Activated T-cell treated with anti-CD3 and anti-CD28 coated beads, Interleukin-2, amount 50 U/mL, for 4 hours (primary cell): ENCODE measurements at regions not wholly inside any gene's neighbourhood (a gene's known extent, or its start where the extent isn't known, plus 50 kb on each side); places are given as distances from the start of the nearest gene placed in this dataset.

Experiments
- ATAC-seq, 2 donors: fragments of 200-7000 bp; cut with Tn5 transposase; one replicate each; pipeline ENCODE4 v1.10.0; 2021
- DNase-seq: peaks from one replicate; pipeline ENCODE4 v3.0.0-alpha.2; 2020
- H3K27me3 Mint-ChIP-seq: one replicate; pipeline ENCODE4 v1.8.0; 2021; ENCODE audit warnings: low read depth, mixed read lengths
- H3K36me3 Mint-ChIP-seq: one replicate; pipeline ENCODE4 v1.8.0; 2022; ENCODE audit warnings: mixed read lengths; ENCODE audit not compliant: insufficient read depth
- H3K4me1 Mint-ChIP-seq: one replicate; pipeline ENCODE4 v1.8.0; 2021; ENCODE audit warnings: low read depth, mixed read lengths
- H3K4me3 Mint-ChIP-seq: one replicate; pipeline ENCODE4 v1.8.0; 2021; ENCODE audit warnings: mild to moderate bottlenecking, moderate library complexity, mixed read lengths
- H3K9me3 Mint-ChIP-seq: one replicate; pipeline ENCODE4 v1.8.0; 2021; ENCODE audit warnings: mixed read lengths

DNA sequence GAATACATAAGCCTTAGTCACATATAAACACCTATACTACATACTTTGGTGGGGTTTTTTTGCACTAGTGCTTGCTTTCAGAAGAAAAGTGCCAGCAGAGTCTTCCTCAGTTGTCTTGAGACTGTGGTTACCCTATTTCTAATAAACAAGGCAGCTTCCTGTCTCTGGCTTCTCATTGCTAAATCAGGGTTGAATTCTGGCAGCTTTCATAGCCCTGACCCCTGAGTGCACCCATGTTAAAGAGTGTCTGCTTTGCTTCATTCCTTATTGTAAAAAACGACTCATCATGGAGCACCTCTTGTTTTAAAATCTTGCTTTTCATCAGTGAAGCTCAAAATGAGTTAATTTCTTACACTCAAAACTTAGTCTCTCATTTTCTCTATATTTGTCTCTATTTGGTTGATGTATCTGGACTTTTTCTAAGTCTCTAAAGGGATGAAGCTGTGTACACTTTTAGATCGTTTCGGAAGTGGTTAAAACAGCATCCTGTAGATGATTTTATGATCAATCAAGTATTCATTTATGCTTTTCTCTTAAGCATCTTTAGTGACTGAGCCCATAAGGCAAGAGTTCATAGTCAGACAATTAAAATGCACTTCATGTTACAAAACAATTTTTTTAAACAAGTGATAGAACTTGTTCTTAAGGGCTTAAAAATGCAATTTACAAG, 72.1 kb downstream of the KLF12 start:
- Mint-ChIP-seq H3K4me3 (peak overlapping the region; percentile 79), H3K27me3 (no peaks in the 10 kb centered on the region), H3K9me3 (no peaks in the 10 kb centered on the region), H3K36me3 (peaks cover 16% of the 10 kb centered on the region), H3K4me1 (peaks cover 85% of the 10 kb centered on the region)
- ATAC-seq (peak; percentile 45 to 47), DNase-seq (no peak)

DNA sequence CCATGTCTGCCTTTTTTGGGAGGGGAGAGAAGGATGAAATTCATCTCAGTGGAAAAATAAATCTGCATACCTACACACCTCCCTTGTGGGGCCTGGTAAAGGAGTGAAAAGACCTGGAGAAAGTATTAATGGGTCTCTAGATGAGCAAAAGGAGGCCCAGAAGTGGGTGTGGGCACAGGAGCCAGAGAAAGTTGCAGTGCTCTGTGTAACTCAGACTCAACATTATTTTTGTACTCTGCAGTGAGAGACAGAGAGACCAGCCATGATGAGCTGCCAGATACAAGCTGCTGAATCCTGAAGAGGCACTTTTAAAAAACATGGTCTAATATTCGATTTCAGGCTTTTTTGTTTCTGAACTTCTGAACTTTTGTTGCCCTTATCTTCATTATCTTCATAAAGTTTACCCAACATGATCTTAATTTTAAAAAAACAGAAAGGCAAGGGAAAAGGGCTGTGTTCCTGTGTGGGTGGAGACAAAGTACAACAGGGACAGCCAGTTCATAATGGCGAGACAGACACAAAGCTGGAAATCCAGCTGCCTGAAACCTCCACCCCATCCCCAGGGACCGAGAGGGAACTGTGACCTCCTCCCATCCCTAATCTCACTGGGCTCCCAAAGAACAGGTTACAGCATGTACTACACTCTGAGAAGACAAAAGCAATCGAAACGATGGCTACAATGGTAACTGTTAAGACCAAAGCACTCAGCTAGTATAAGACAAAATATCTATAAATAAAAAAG, 77.2 kb downstream of the KLF12 start:
- ATAC-seq (no peak), DNase-seq (no peak)
- Mint-ChIP-seq H3K4me3 (no peak overlapping the region), H3K9me3 (peaks cover 4% of the 10 kb centered on the region), H3K27me3 (no peaks in the 10 kb centered on the region), H3K36me3 (peaks cover 20% of the 10 kb centered on the region), H3K4me1 (peaks cover 86% of the 10 kb centered on the region)

DNA sequence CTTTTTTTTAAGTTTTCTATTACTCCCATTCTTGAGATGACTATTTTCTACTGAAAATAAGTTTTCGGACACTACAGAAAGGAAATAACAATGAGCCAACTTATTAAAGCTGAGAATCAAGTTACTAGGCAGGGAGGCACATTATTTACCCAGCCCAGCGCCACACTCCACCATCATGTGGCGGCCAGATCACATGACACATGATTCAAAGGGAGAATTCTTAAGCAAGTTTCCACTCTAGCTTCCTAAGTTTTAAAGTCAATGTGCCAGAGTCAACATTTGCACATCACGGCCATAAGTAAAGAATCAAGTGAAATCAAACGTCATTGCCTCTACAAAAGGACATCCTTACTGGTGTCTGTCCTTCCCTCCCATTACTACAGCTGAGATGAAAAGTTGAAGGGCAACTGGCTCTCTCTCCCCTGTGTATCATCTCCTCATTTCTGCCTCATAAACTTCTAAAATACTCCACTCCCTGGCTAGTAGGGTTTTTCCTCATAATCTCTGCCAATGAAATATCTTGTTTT, 81.7 kb downstream of the KLF12 start:
- H3K27me3 Mint-ChIP-seq = no peaks in the 10 kb centered on the region
- peaks cover 20% of the 10 kb centered on the region for H3K36me3 Mint-ChIP-seq
- peaks cover 90% of the 10 kb centered on the region for H3K4me1 Mint-ChIP-seq
- H3K9me3 Mint-ChIP-seq = peaks cover 4% of the 10 kb centered on the region
- no peak for DNase-seq
- no peak overlapping the region for H3K4me3 Mint-ChIP-seq
- no peak for ATAC-seq

DNA sequence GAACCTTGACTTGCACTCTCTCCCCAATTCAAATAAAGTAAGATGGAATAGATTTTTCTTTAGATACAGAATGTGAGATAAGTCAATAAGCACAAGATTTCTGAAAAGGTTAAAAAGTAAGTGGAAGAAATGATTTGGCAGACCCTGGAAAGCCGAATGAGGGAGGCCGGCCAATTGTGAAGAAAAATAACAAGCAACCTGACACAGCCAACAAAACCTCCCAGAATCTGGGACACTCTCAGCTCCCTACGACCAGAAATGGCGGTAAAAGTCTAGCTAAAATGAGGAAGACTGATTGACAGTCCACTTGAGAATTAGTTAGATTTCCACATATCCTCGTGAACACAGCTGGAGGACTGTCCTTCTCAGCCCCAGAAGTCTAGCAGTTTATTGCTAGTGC, 85.4 kb downstream of the KLF12 start:
- H3K4me1 Mint-ChIP-seq = peaks cover 72% of the 10 kb centered on the region

DNA sequence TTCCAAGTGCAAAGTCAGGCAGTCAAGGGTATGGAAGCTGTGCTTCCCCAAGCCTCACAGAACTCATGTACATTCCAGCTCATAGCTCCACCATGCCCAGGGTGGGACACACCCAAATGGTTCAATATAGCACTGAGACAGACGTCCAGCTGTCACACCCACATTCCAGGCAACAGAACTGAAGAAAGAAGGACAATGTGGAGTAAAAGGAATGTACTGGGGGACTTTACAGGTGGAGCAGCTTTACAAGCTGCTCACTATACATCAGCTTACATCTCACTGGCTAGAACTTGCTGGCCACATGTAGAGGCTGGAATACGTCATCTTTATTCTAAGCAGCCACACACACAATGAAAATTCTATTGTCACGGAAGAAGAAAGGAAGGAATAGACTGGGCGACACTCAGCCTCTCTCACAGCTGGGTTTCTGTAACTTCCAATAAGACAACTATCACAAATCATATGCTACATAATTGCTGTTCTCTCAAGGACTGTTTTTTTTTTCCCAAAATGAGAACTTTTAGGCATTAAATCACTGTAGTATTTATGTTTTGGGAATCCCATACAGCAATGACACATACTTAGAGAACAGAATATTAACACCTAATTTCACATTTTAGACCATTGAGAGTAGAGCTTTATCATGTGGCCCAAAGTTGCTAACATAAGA, 86.1 kb downstream of the KLF12 start:
- Mint-ChIP-seq H3K9me3 (peaks cover 4% of the 10 kb centered on the region), H3K36me3 (peaks cover 25% of the 10 kb centered on the region), H3K4me1 (peaks cover 72% of the 10 kb centered on the region), H3K27me3 (no peaks in the 10 kb centered on the region), H3K4me3 (no peak overlapping the region)
- no peak for ATAC-seq
- DNase-seq = no peak

More for the DNA sequence above, 85.4 kb downstream of the KLF12 start:
- Mint-ChIP-seq H3K36me3 (peaks cover 25% of the 10 kb centered on the region), H3K27me3 (no peaks in the 10 kb centered on the region), H3K9me3 (peaks cover 4% of the 10 kb centered on the region), H3K4me3 (no peak overlapping the region)
- no peak for ATAC-seq
- DNase-seq = no peak

DNA sequence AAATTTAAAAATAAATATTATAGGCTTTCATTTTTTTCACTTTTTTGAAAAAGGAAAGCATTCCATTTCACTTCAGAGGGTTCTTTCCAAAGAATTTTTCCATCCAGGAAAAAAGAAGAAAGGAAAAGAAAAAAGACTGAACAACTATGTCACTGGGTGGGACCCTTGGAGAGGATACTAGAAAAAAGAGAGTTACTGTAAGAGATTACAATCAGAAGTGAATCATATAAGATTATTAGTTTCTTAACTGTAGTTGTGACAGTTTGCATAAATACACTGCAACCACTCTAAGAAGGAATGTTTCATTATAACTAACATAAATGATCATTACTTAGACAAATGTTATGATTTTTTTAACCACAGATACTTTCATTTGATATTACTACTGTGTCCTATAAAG, 87.8 kb downstream of the KLF12 start:
- peaks cover 75% of the 10 kb centered on the region for H3K4me1 Mint-ChIP-seq
- H3K36me3 Mint-ChIP-seq = peaks cover 22% of the 10 kb centered on the region
- no peak for DNase-seq
- no peaks in the 10 kb centered on the region for H3K27me3 Mint-ChIP-seq
- ATAC-seq = peak; percentile 40 to 41
- H3K4me3 Mint-ChIP-seq = no peak overlapping the region
- no peaks in the 10 kb centered on the region for H3K9me3 Mint-ChIP-seq

DNA sequence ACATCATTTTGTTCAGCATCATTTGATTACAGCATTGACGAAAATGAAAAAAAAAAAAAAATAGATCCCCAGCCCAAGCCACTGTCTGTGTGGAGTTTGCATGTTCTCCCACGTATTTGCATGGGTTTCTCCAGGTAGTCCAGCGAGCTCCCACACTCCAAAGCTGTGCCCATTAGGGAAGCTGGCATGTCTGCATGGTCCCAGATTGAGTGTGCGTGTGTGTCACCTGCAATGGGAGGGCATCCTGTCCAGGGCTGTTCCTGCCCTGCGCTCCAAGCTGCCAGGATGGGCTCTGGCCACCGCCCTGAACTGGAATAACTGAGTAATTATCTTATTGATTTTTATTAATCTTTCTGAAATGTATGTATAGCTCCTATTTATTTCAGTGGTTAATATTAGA, 88.6 kb downstream of the KLF12 start:
- no peaks in the 10 kb centered on the region for H3K27me3 Mint-ChIP-seq

DNA sequence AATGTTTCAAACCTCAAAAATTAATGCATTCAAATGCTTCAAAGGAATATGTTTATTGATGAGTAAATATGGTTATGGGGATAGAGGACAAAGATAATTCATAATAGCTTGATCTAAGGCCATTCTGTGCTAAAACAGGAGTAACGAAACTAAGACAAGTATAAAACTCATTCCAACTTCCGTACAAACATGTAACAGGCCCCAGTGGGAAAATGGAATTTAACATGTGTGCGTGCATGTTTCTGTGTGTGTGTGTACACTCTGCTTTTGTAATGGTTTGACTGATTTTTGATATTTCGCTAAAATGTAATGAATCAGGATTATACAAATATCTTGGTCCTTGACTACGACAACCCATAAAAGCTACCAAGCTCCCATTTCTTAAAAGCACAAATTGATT, 91.0 kb downstream of the KLF12 start:
- no peak overlapping the region for H3K4me3 Mint-ChIP-seq
- H3K36me3 Mint-ChIP-seq = peaks cover 11% of the 10 kb centered on the region
- H3K9me3 Mint-ChIP-seq = no peaks in the 10 kb centered on the region
- ATAC-seq (no peak), DNase-seq (no peak)
- peaks cover 69% of the 10 kb centered on the region for H3K4me1 Mint-ChIP-seq
- H3K27me3 Mint-ChIP-seq = no peaks in the 10 kb centered on the region

More for the DNA sequence above, 88.6 kb downstream of the KLF12 start:
- no peak for DNase-seq
- no peak overlapping the region for H3K4me3 Mint-ChIP-seq
- ATAC-seq = no peak
- peaks cover 21% of the 10 kb centered on the region for H3K36me3 Mint-ChIP-seq
- peaks cover 75% of the 10 kb centered on the region for H3K4me1 Mint-ChIP-seq
- H3K9me3 Mint-ChIP-seq = no peaks in the 10 kb centered on the region

DNA sequence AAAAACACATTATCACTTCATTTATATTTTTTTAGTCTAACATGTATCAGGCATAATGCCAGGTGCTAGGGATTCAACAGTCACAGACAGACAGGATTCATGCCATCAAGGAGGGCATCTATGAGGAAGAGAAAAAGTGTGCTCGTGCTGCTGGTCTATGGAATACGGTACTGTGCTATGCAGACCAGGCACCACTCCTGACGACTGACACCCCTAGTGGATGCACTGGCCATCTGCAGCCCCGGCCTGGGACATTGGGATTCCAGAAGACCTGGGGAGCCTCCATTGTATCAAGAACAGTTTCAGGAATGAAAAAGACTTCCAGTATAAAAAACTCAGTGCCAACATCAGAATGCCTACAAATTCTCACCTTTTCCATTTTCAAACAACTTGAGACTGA, 94.0 kb downstream of the KLF12 start:
- no peak overlapping the region for H3K4me3 Mint-ChIP-seq
- ATAC-seq = peak; percentile 46 to 52
- peak; percentile 13 for DNase-seq
- H3K36me3 Mint-ChIP-seq = peaks cover 10% of the 10 kb centered on the region
- no peaks in the 10 kb centered on the region for H3K27me3 Mint-ChIP-seq
- peaks cover 72% of the 10 kb centered on the region for H3K4me1 Mint-ChIP-seq
- no peaks in the 10 kb centered on the region for H3K9me3 Mint-ChIP-seq

DNA sequence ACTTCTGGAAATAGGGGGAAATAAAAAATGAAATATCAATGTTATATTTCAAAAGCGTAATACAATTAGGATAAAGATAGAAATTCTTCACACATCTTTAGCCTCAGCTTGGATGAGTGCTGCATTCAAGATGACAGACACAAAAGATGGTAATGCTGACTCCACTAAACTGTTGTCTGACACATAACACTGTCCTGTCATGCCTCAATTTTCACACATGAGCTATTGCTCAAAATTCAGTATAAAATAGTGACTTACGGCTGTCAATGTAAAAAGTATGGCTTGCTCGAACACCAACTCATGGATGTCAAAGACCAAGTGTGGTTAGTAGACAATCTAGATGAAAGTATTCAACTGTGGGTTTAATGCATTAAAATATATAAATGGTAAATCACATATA, 94.5 kb downstream of the KLF12 start:
- no peaks in the 10 kb centered on the region for H3K9me3 Mint-ChIP-seq
- no peak for DNase-seq
- H3K4me1 Mint-ChIP-seq = peaks cover 75% of the 10 kb centered on the region
- H3K4me3 Mint-ChIP-seq = no peak overlapping the region
- no peak for ATAC-seq
- no peaks in the 10 kb centered on the region for H3K27me3 Mint-ChIP-seq
- peaks cover 9% of the 10 kb centered on the region for H3K36me3 Mint-ChIP-seq

DNA sequence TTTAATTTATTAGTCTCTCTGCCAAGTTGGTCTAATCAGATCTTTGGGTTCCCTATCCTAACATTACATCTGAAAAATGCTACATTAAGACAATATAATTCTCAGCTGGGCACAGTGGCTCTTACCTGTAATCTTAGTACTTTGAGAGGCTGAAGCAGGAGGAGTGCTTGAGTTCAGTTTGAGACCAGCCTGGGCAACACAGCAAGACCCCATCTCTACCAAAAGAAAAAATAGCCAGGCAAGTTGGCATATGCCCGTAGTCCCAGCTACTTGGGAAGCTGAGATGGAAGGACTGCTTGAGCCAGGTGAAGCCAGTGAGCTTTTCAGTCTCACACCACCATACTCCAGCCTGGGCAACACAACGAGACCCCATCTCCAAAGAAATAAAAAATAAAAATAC, 95.0 kb downstream of the KLF12 start:
- DNase-seq (no peak), ATAC-seq (no peak)
- Mint-ChIP-seq H3K9me3 (no peaks in the 10 kb centered on the region), H3K27me3 (no peaks in the 10 kb centered on the region), H3K4me3 (no peak overlapping the region), H3K36me3 (peaks cover 6% of the 10 kb centered on the region), H3K4me1 (peaks cover 73% of the 10 kb centered on the region)

DNA sequence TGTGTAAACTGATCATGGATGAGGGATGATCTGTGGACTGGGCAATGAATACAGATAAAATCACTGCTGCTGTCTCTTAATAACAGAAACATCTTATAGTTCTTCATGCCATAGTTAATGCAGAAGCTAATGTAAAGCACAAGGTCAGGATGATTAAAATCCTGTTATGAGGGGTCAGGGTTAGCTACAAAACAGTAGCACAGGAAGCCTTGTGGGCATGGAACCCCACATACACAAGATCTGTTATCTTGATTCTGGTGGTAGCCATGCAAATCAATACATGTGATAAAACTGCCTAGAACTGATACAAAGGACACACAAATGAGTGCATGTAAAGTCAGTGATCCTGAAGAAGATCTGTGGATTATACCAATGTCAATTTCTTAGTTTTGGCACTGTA, 96.4 kb downstream of the KLF12 start:
- no peak for ATAC-seq
- Mint-ChIP-seq H3K36me3 (peaks cover 6% of the 10 kb centered on the region), H3K4me1 (peaks cover 63% of the 10 kb centered on the region), H3K27me3 (no peaks in the 10 kb centered on the region), H3K9me3 (no peaks in the 10 kb centered on the region), H3K4me3 (no peak overlapping the region)
- DNase-seq = no peak

DNA sequence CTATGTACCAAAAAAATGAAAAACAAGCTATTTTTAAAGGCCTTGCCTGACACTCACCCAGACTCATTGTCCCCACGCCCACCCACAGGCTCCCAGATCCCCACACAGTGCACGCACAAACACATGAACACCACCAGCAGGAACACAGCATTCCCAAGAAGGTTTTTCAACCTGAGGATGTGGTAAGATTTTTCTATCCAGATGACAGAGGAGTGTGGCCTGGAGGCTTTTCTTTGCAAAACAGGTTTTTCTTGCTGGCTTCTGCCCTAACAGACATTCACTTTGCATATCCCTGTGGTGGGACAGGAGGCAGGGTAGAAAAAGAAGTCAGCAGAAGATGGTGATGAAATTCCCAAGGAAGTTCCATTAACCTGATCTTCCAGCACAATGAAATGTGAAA, 97.8 kb downstream of the KLF12 start:
- no peak overlapping the region for H3K4me3 Mint-ChIP-seq
- peaks cover 55% of the 10 kb centered on the region for H3K4me1 Mint-ChIP-seq
- ATAC-seq (no peak), DNase-seq (no peak)
- H3K27me3 Mint-ChIP-seq = no peaks in the 10 kb centered on the region
- H3K9me3 Mint-ChIP-seq = no peaks in the 10 kb centered on the region
- H3K36me3 Mint-ChIP-seq = peaks cover 6% of the 10 kb centered on the region

DNA sequence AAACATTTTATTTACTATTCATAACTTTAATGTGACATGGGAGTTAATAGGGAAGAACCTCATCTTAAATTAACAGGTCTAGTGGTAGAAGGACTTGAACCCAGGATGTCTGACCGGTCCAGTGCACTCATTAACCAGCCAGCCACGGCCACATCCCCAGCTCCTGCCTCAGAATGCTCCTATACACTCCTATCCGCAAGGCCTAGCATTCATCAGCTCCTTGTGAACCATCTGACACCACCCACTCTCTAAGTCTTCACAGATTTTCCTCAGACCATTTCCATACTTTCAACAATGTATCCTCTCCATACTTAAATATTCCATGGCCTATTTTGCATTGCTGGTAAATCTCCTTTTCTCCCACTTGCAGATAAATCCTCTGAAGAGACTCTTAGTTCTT, 98.3 kb downstream of the KLF12 start:
- DNase-seq (no peak), ATAC-seq (no peak)
- no peaks in the 10 kb centered on the region for H3K27me3 Mint-ChIP-seq
- no peaks in the 10 kb centered on the region for H3K9me3 Mint-ChIP-seq
- peaks cover 55% of the 10 kb centered on the region for H3K4me1 Mint-ChIP-seq
- peaks cover 6% of the 10 kb centered on the region for H3K36me3 Mint-ChIP-seq
- H3K4me3 Mint-ChIP-seq = no peak overlapping the region
